HCT116 (cell line): ENCODE measurements at regions not wholly inside any gene's neighbourhood (a gene's known extent, or its start where the extent isn't known, plus 50 kb on each side); places are given as distances from the start of the nearest gene placed in this dataset.

Experiments used
- ATAC-seq: fragments of 200-7000 bp; cut with Tn5 transposase; 2 replicates; pipeline ENCODE4 v1.9.1; 2020; ENCODE audit warnings: mild to moderate bottlenecking, moderate library complexity
- BruUV-seq: library from RNA; stranded (reverse); fragments of 400-500 nt; replicated peaks from 2 replicates; lab custom pipeline; 2021; lab: Mats Ljungman, UMichigan
- CTCF ChIA-PET: fragments of 300-600 bp; sonication (Branson Sonifier 250); formaldehyde crosslinking; loops from one replicate; lab custom pipeline; 2021; ENCODE audit warnings: antibody characterized with exemption; lab: Charles Lee
- POLR2A ChIA-PET: fragments of 300-600, 350-600 bp; sonication (Branson Sonifier 250); formaldehyde crosslinking; loops from one replicate; lab custom pipeline; 2021; ENCODE audit warnings: antibody characterized with exemption; lab: Charles Lee
- RAD21 ChIA-PET, 2 experiments: fragments of 300-600 bp; sonication (Branson Sonifier 250); formaldehyde crosslinking; loops; one replicate each; lab custom pipeline; 2023; ENCODE audit warnings: low total read pairs in 2 of 2; ENCODE audit not compliant: uncharacterized antibody in 2 of 2, unreplicated experiment in 2 of 2, low non-redundant PET in 1 of 2; lab: Charles Lee
- DNase-seq: peaks from one replicate; pipeline ENCODE4 v3.0.0-alpha.2; 2010; ENCODE audit warnings: low read depth, low spot score
- H2AFZ ChIP-seq: fragments of 200-600 bp; shearing (Covaris generic), sonication (generic); 2 replicates; pipeline ENCODE4 v1.6.1; 2017; ENCODE audit warnings: low read depth, mixed run types, mixed read lengths, antibody characterized with exemption, low read length; ENCODE audit not compliant: poor library complexity, severe bottlenecking
- H3K27ac ChIP-seq: 2 replicates; pipeline ENCODE4 v1.5.1; 2012; ENCODE audit warnings: low read depth, low read length
- H3K27me3 ChIP-seq: fragments of 200-600 bp; sonication (generic); 2 replicates; pipeline ENCODE4 v1.6.1; 2016; ENCODE audit warnings: mixed run types, low read length, mixed read lengths; ENCODE audit not compliant: insufficient read depth
- H3K36me3 ChIP-seq, 2 experiments: fragments of 200-500 bp in 1 of 2; fragments of 200-600 bp in 1 of 2; sonication (Bioruptor generic) in 1 of 2; sonication (generic) in 1 of 2; 2 replicates each; pipeline versions ENCODE4 v1.5.1 to v1.6.1; 2014 to 2016; ENCODE audit warnings: low read length in 2 of 2, inconsistent platforms in 1 of 2, mixed read lengths in 1 of 2, mixed run types in 1 of 2; ENCODE audit not compliant: insufficient read depth in 2 of 2, control insufficient read depth in 1 of 2
- H3K4me1 ChIP-seq, 2 experiments: fragments of 200-600 bp in 1 of 2; sonication (generic) in 1 of 2; 2 replicates each; pipeline versions ENCODE4 v1.5.1 to v1.6.1; 2012 to 2017; ENCODE audit warnings: low read length in 2 of 2, inconsistent platforms in 1 of 2, mild to moderate bottlenecking in 1 of 2, mixed read lengths in 1 of 2, mixed run types in 1 of 2, moderate library complexity in 1 of 2; ENCODE audit not compliant: insufficient read depth in 2 of 2, control insufficient read depth in 1 of 2
- H3K4me2 ChIP-seq: fragments of 200-600 bp; sonication (generic); 2 replicates; pipeline ENCODE4 v1.6.1; 2017; ENCODE audit warnings: mixed run types, low read length, mixed read lengths
- H3K4me3 ChIP-seq, 2 experiments: fragments of 200-600 bp in 1 of 2; sonication (generic) in 1 of 2; replicated peaks in 1 of 2; 2 replicates each; pipeline ENCODE4 v1.5.1; 2011 to 2016; ENCODE audit warnings: low read length in 2 of 2, control low read depth in 1 of 2, low read depth in 1 of 2, mild to moderate bottlenecking in 1 of 2, mixed read lengths in 1 of 2, mixed run types in 1 of 2
- H3K79me2 ChIP-seq: fragments of 200-600 bp; sonication (generic); 2 replicates; pipeline ENCODE4 v1.6.1; 2017; ENCODE audit warnings: mild to moderate bottlenecking, mixed run types, low read length, moderate library complexity, mixed read lengths; ENCODE audit not compliant: insufficient read depth
- H3K9ac ChIP-seq: fragments of 200-600 bp; sonication (generic); 2 replicates; pipeline ENCODE4 v1.6.1; 2016; ENCODE audit warnings: low read length, mixed read lengths
- H3K9me2 ChIP-seq: fragments of 200-600 bp; sonication (generic), shearing (Covaris generic); 2 replicates; pipeline ENCODE4 v1.6.1; 2017; ENCODE audit warnings: mixed run types, mild to moderate bottlenecking, moderate library complexity; ENCODE audit not compliant: insufficient read depth
- H3K9me3 ChIP-seq, 2 experiments: fragments of 200-500 bp in 1 of 2; fragments of 200-600 bp in 1 of 2; sonication (Bioruptor generic) in 1 of 2; sonication (generic) in 1 of 2; 2 replicates each; pipeline ENCODE4 v1.6.1; 2014 to 2017; ENCODE audit warnings: low read length in 2 of 2, mixed read lengths in 2 of 2, inconsistent platforms in 1 of 2, low read depth in 1 of 2, mild to moderate bottlenecking in 1 of 2, mixed run types in 1 of 2, moderate library complexity in 1 of 2; ENCODE audit not compliant: control insufficient read depth in 1 of 2, insufficient read depth in 1 of 2
- H4K20me1 ChIP-seq: fragments of 200-600 bp; sonication (generic), shearing (Covaris generic); 2 replicates; pipeline ENCODE4 v1.6.1; 2017; ENCODE audit warnings: mixed run types, mild to moderate bottlenecking, moderate library complexity; ENCODE audit not compliant: insufficient read depth
- CBX3 ChIP-seq: IDR thresholded peaks from 2 replicates; pipeline ENCODE4 v1.6.1; 2012; ENCODE audit warnings: low read depth
- CTCF ChIP-seq, 3 experiments: fragments of 200-600 bp in 1 of 3; sonication (generic) in 1 of 3; IDR thresholded peaks in 2 of 3; conservative IDR thresholded peaks in 1 of 3; 2 replicates each; pipeline ENCODE4 v1.5.1; 2012 to 2017; ENCODE audit warnings: low read depth in 2 of 3, low read length in 2 of 3, antibody characterized with exemption in 1 of 3, borderline replicate concordance in 1 of 3, control low read depth in 1 of 3, mild to moderate bottlenecking in 1 of 3, mixed read lengths in 1 of 3, mixed run types in 1 of 3, moderate library complexity in 1 of 3; ENCODE audit not compliant: insufficient read depth in 1 of 3
- ELF1 ChIP-seq: IDR thresholded peaks from 2 replicates; pipeline ENCODE4 v1.6.1; 2012; ENCODE audit warnings: low read depth, borderline replicate concordance
- EZH2phosphoT487 ChIP-seq: fragments of 200-600 bp; IDR thresholded peaks from 2 replicates; pipeline ENCODE4 v1.6.1; 2018; ENCODE audit warnings: antibody characterized with exemption, borderline replicate concordance
- FOSL1 ChIP-seq: IDR thresholded peaks from 2 replicates; pipeline ENCODE4 v1.6.1; 2012; ENCODE audit warnings: low read depth
- MAX ChIP-seq: IDR thresholded peaks from 2 replicates; pipeline ENCODE4 v1.6.1; 2012
- POLR2AphosphoS5 ChIP-seq: IDR thresholded peaks from 2 replicates; pipeline ENCODE4 v1.6.1; 2011; ENCODE audit warnings: mild to moderate bottlenecking, low read depth, low read length, moderate library complexity
- RAD21 ChIP-seq: IDR thresholded peaks from 2 replicates; pipeline ENCODE4 v1.6.1; 2012; ENCODE audit warnings: low read depth, mild to moderate bottlenecking
- SIN3A ChIP-seq: IDR thresholded peaks from 2 replicates; pipeline ENCODE4 v1.6.1; 2012; ENCODE audit warnings: low read depth
- SP1 ChIP-seq: IDR thresholded peaks from 2 replicates; pipeline ENCODE4 v1.6.1; 2012; ENCODE audit warnings: low read depth
- SRF ChIP-seq: IDR thresholded peaks from 2 replicates; pipeline ENCODE4 v1.6.1; 2012; ENCODE audit warnings: low read depth
- TCF7L2 ChIP-seq: IDR thresholded peaks from 2 replicates; pipeline ENCODE4 v1.7.0; 2011; ENCODE audit warnings: borderline replicate concordance, inconsistent platforms; ENCODE audit not compliant: insufficient read depth, insufficient read length; ENCODE audit errors: extremely low read depth
- YY1 ChIP-seq: IDR thresholded peaks from 2 replicates; pipeline ENCODE4 v1.6.1; 2011; ENCODE audit warnings: low read length, low read depth, moderate library complexity, mild to moderate bottlenecking; ENCODE audit not compliant: insufficient replicate concordance; ENCODE audit errors: extremely low read depth
- ZBTB33 ChIP-seq: IDR thresholded peaks from 2 replicates; pipeline ENCODE4 v1.6.1; 2011; ENCODE audit warnings: mild to moderate bottlenecking, low read length, moderate library complexity; ENCODE audit not compliant: insufficient replicate concordance; ENCODE audit errors: extremely low read depth
- ZFX ChIP-seq: fragments of 450-650 bp; IDR thresholded peaks from 2 replicates; pipeline ENCODE4 v1.6.1; 2017
- ZNF274 ChIP-seq: fragments of 200-500 bp; sonication (Bioruptor generic); IDR thresholded peaks from 2 replicates; pipeline ENCODE4 v1.6.1; 2014; ENCODE audit warnings: mild to moderate bottlenecking, low read depth, low read length, inconsistent platforms
- intact Hi-C: fragments of 100-400 bp; cut with micrococcal nuclease; formaldehyde crosslinking; loops from 2 replicates; pipeline ENCODE4 v1.10.0; 2022

DNA sequence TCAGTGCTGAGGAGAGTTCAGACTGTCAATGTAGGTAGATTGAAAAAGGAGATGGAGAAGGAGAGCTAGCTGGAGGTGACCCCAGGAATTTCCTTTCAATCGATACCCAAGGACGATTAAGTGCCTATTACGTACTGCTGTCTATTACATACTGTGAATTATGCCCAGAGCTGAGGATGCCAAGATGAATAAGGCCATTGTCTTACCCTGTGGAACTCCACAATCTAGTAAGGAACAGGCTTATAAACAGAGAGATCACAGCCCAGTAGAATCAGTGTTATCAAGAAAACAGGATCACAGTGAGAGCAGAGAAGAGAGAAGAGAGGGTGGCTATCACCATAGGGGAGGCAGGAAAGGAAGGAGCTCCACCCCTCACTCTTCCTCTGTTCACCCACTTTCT, 54.1 kb upstream of the PDE8B start (continued):
- TF ChIP-seq ZNF274 (no peak), CBX3 (no peak), ZBTB33 (no peak), CTCF (IDR thresholded peaks at IDR 0.05 in 2 of 3, conservative IDR thresholded peaks at IDR 0.05 in 1 of 3; ENCODE audit: borderline replicate concordance in 1 of 3, insufficient read depth in 1 of 3, low read depth in 2 of 3, low read length in 2 of 3) (no peak)
- TF ChIP-seq, all 23 proteins: peak for 0

DNA sequence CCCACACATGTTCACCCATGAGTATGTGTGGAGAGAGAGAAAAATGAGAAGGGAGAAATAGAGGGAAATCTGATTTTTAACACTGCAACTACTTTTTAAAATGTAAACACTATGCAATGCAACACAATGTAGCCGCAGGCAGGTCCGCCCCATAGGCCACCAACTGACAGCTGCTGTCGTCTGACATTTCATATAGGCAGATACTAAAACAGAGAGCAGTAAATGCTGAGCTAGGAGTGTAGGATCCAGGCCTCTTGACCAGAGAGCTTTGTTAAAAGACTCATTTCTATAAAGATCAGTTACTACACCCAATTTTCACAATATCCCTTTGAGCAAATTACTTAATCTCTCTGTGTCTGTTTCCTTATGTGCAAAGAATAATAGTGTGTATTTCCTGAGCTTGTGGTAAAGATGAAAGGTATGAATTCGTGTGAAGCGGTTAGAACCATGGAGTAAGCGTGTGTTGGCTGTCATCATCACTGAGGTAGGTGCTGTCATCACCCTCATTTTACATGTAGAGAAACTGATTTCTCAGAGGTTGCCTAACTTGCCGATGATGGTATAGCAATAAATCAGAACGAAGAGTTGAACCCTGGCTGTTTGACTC, 55.2 kb upstream of the PDE8B start:
- no TSS peak for BruUV-seq
- RAD21 ChIA-PET = no interaction called here
- no peak overlapping the region for H3K4me2 ChIP-seq
- intact Hi-C loops = no loop called here
- POLR2A ChIA-PET = no interaction called here
- no peaks in the 10 kb centered on the region for H4K20me1 ChIP-seq
- CTCF ChIA-PET = interaction anchor here (0.6 kb wide), 1 partner anchor 566 kb away, joined by 3 read pairs; no protein-coding TSS in a partner anchor
- H2AFZ ChIP-seq = no peak overlapping the region
- no peaks in the 10 kb centered on the region for H3K79me2 ChIP-seq
- DNase-seq = no peak
- H3K36me3 ChIP-seq = no peaks in the 10 kb centered on the region
- H3K9me2 ChIP-seq = no peaks in the 10 kb centered on the region
- no peaks in the 10 kb centered on the region for H3K9me3 ChIP-seq
- no peak overlapping the region for H3K27ac ChIP-seq
- ATAC-seq = no peak
- no peak overlapping the region for H3K4me3 ChIP-seq
- no peaks in the 10 kb centered on the region for H3K4me1 ChIP-seq
- H3K9ac ChIP-seq = no peak overlapping the region
- no peaks in the 10 kb centered on the region for H3K27me3 ChIP-seq
- no peak for TF ChIP-seq TCF7L2
- no peak for TF ChIP-seq SRF
- no peak for TF ChIP-seq MAX
- TF ChIP-seq YY1 = no peak
- TF ChIP-seq SP1 = no peak
- no peak for TF ChIP-seq CBX3
- no peak for TF ChIP-seq ZFX
- TF ChIP-seq RAD21 = no peak
- no peak for TF ChIP-seq ZBTB33
- no peak for TF ChIP-seq POLR2AphosphoS5
- TF ChIP-seq ZNF274 = no peak
- TF ChIP-seq ELF1 = no peak
- TF ChIP-seq EZH2phosphoT487 = no peak
- TF ChIP-seq SIN3A = no peak
- TF ChIP-seq FOSL1 = no peak
